NB4 (cell line): ENCODE measurements at regions not wholly inside any gene's neighbourhood (a gene's known extent, or its start where the extent isn't known, plus 50 kb on each side); places are given as distances from the start of the nearest gene placed in this dataset.

Experiments used
- DNase-seq: peaks from one replicate; pipeline ENCODE4 v3.0.0; 2010; ENCODE audit warnings: low read depth
- H3K4me3 ChIP-seq: one replicate; pipeline ENCODE4 v1.5.1; 2011; ENCODE audit warnings: mild to moderate bottlenecking, low read depth, low read length, moderate library complexity
- CTCF ChIP-seq: IDR thresholded peaks from one replicate; pipeline ENCODE4 v1.5.1; 2012; ENCODE audit warnings: low read depth, low read length
- MYC ChIP-seq: IDR thresholded peaks from 2 replicates; pipeline ENCODE4 v1.6.1; 2011; ENCODE audit warnings: low read depth, low read length
- POLR2A ChIP-seq: IDR thresholded peaks from 2 replicates; pipeline ENCODE4 v1.6.1; 2011; ENCODE audit warnings: mild to moderate bottlenecking; ENCODE audit not compliant: insufficient read length; ENCODE audit errors: extremely low read depth
- TF ChIP-seq, protein P1 (sequence below): IDR thresholded peaks from 2 replicates; pipeline ENCODE4 v1.6.1; 2011; ENCODE audit warnings: low read depth, low read length

DNA sequence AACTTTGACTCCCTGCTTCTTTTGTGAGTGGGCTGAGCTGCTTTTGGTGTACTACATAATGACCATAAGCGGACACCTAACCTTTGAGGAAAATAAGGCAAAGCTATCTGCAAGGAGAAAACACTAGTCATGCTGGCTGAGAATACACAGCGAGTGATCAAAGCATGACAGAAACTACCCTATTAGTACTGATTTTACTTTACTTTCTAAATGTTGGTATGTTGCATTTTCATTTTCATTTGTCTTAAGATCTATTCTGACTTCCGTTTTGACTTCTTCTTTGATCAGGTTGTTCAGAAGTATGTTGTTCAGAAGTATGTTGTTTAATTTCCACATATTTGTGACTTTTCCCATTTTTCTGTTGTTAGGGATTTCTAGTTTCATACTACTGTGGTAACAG, 361.1 kb downstream of the TRAM1L1 start:
- H3K4me3 ChIP-seq = no peak overlapping the region
- DNase-seq = no peak

GRCh38 chr4:116705466-116705865, 379.9 kb downstream of the TRAM1L1 start:
- TF ChIP-seq CTCF (no peak), POLR2A (no peak), MYC (no peak)
- TF ChIP-seq, protein P1, sequence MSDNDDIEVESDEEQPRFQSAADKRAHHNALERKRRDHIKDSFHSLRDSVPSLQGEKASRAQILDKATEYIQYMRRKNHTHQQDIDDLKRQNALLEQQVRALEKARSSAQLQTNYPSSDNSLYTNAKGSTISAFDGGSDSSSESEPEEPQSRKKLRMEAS = no peak

More for the DNA sequence above, 361.1 kb downstream of the TRAM1L1 start:
- TF ChIP-seq POLR2A (no peak), CTCF (no peak), MYC (no peak)
- TF ChIP-seq, protein P1 = no peak

GRCh38 chr4:116702949-116703348, 382.4 kb downstream of the TRAM1L1 start:
- H3K4me3 ChIP-seq = no peak overlapping the region
- peak; percentile 35 for DNase-seq
- TF ChIP-seq CTCF = peak; percentile 51
- no peak for TF ChIP-seq MYC

More at GRCh38 chr4:116705466-116705865, 379.9 kb downstream of the TRAM1L1 start:
- DNase-seq = no peak
- H3K4me3 ChIP-seq = no peak overlapping the region

- no peak overlapping the region for H3K4me3 ChIP-seq
- TF ChIP-seq POLR2A (no peak), CTCF (no peak), MYC (no peak)
- TF ChIP-seq, protein P1 = no peak
- DNase-seq = no peak
Observed at GRCh38 chr4:116688536-116688935, 396.8 kb downstream of the TRAM1L1 start.

DNA sequence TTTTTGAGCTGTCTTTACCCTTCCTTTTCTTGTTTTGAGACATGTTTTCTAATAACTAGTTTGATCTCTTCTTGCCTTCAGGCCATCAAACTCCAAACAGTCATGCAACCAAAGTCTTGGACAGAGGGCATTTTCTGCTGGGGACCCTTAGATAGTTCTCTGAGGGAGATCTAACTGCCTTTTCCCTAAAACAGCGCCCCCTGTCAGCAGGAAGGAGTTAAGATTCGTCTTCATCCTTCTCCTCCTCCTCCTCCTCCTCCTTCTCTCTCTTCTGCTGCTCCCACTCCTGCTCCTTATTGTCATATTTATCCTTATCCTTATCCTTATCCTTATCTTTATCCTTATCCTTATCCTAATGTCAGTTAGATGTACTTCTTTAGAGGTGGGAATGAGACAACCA, 417.2 kb downstream of the TRAM1L1 start:
- TF ChIP-seq CTCF = peak; percentile 44
- TF ChIP-seq POLR2A = no peak
- TF ChIP-seq MYC = no peak
- no peak overlapping the region for H3K4me3 ChIP-seq
- DNase-seq = peak; percentile 11

GRCh38 chr4:116665716-116666115, 419.7 kb downstream of the TRAM1L1 start:
- no peak for DNase-seq
- no peak overlapping the region for H3K4me3 ChIP-seq
- TF ChIP-seq, protein P1 = no peak
- TF ChIP-seq CTCF (no peak), MYC (no peak), POLR2A (no peak)
